ENCODE measurements at regions not wholly inside any gene's neighbourhood (a gene's known extent, or its start where the extent isn't known, plus 50 kb on each side); places are given as distances from the start of the nearest gene placed in this dataset.

DNA sequence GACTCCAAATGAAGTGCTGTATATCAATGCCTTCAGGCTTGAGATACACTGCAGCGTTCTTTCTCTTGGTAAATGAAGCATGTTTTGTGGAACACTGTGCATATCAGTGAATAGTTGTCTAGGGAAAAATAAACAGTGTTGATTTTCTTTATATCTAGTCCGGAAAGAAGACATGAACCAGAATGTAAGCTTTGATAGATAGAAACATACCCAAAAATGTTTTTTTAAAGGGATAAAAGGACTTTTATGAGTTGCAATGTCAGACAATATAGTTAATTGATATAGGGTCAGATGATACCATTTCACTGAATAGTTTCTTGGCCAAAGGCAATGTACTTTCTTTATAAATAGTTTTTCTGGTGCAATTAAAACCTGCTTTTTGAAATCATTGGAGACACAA lies 1037.8 kb downstream of the OTOL1 start:
- no peaks in the 10 kb centered on the region for H3K79me2 ChIP-seq (ENCODE audit: control insufficient read depth, insufficient read depth, low read length)
- ChIA-PET POLR2A (no interaction called here), CTCF (ENCODE audit: low intra/inter-chr PET ratio) (no interaction called here)
- no TSS peak for BruUV-seq (replicated peaks)
- intact Hi-C loops (cut with micrococcal nuclease): no loop called here
- no peaks in the 10 kb centered on the region for H3K4me1 ChIP-seq (replicated peaks in 1 of 2; ENCODE audit: control insufficient read depth in 2 of 2, insufficient read depth in 2 of 2, low read length in 2 of 2)
- no peaks in the 10 kb centered on the region for H3K27me3 ChIP-seq (ENCODE audit: control insufficient read depth in 2 of 2, insufficient read depth in 2 of 2, low read length in 2 of 2)
- H4K20me1 ChIP-seq (replicated peaks; ENCODE audit: control insufficient read depth, insufficient read depth, low read length): no peaks in the 10 kb centered on the region
- no peaks in the 10 kb centered on the region for H3K9me1 ChIP-seq (ENCODE audit: control insufficient read depth, insufficient read depth, low read length)
- 0% methylated on average over 2 of the region's 2 CpGs for WGBS (ENCODE audit: insufficient coverage, low coverage, missing lambda C conversion rate)
- no peaks in the 10 kb centered on the region for H3K9me3 ChIP-seq (replicated peaks; ENCODE audit: control insufficient read depth, insufficient read depth, low read depth, low read length)
- H3K36me3 ChIP-seq (ENCODE audit: control insufficient read depth, insufficient read depth, low read length): no peaks in the 10 kb centered on the region
- no peak overlapping the region for H3K27ac ChIP-seq (ENCODE audit: extremely low read depth, low read depth, low read length)
- ATAC-seq (no peak), DNase-seq (ENCODE audit: extremely low read depth in 1 of 4, low spot score in 3 of 4) (no peak), FAIRE-seq (no peak)
- H3K4me3 ChIP-seq: no peak overlapping the region
- TF ChIP-seq HMGN3 (IDR thresholded peaks at IDR 0.05; ENCODE audit: borderline replicate concordance, extremely low read depth, insufficient read length, low read depth, low read length) (no peak), EGR1 (conservative IDR thresholded peaks at IDR 0.05) (no peak), RBFOX2 (IDR thresholded peaks at IDR 0.05; ENCODE audit: low read depth, low read length) (no peak), ATF7 (IDR thresholded peaks at IDR 0.05) (no peak), ZNF175 (CRISPR knock-in tag; IDR thresholded peaks at IDR 0.05; ENCODE audit: low read depth) (no peak), CBX3 (IDR thresholded peaks at IDR 0.05; ENCODE audit: borderline replicate concordance in 1 of 2, low read length in 2 of 2) (no peak)
- TF ChIP-seq, protein P1, sequence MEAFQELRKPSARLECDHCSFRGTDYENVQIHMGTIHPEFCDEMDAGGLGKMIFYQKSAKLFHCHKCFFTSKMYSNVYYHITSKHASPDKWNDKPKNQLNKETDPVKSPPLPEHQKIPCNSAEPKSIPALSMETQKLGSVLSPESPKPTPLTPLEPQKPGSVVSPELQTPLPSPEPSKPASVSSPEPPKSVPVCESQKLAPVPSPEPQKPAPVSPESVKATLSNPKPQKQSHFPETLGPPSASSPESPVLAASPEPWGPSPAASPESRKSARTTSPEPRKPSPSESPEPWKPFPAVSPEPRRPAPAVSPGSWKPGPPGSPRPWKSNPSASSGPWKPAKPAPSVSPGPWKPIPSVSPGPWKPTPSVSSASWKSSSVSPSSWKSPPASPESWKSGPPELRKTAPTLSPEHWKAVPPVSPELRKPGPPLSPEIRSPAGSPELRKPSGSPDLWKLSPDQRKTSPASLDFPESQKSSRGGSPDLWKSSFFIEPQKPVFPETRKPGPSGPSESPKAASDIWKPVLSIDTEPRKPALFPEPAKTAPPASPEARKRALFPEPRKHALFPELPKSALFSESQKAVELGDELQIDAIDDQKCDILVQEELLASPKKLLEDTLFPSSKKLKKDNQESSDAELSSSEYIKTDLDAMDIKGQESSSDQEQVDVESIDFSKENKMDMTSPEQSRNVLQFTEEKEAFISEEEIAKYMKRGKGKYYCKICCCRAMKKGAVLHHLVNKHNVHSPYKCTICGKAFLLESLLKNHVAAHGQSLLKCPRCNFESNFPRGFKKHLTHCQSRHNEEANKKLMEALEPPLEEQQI (IDR thresholded peaks at IDR 0.05): no peak
- TF ChIP-seq, protein P2, sequence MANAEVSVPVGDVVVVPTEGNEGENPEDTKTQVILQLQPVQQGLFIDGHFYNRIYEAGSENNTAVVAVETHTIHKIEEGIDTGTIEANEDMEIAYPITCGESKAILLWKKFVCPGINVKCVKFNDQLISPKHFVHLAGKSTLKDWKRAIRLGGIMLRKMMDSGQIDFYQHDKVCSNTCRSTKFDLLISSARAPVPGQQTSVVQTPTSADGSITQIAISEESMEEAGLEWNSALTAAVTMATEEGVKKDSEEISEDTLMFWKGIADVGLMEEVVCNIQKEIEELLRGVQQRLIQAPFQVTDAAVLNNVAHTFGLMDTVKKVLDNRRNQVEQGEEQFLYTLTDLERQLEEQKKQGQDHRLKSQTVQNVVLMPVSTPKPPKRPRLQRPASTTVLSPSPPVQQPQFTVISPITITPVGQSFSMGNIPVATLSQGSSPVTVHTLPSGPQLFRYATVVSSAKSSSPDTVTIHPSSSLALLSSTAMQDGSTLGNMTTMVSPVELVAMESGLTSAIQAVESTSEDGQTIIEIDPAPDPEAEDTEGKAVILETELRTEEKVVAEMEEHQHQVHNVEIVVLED (CRISPR knock-in tag; IDR thresholded peaks at IDR 0.05): no peak
- no peak overlapping the region for H3K9ac ChIP-seq (ENCODE audit: insufficient read depth in 1 of 2, low read depth in 2 of 2, low read length in 2 of 2)
- no peak overlapping the region for H3K4me2 ChIP-seq (ENCODE audit: insufficient read depth, low read length)
- in situ Hi-C loops (cut with MboI): no loop called here
- no peak overlapping the region for H2AFZ ChIP-seq (ENCODE audit: low read depth, low read length)
